Activated naive CD4-positive, alpha-beta T cell treated with anti-CD3 and anti-CD28 coated beads, Interleukin-2, amount 50 U/mL, for 16 hours (primary cell): ENCODE measurements at regions not wholly inside any gene's neighbourhood (a gene's known extent, or its start where the extent isn't known, plus 50 kb on each side); places are given as distances from the start of the nearest gene placed in this dataset.

Experiments used
- DNase-seq: peaks from one replicate; pipeline ENCODE4 v3.0.0-alpha.2; 2020

GRCh38 chr12:66859751-66860440, 181.0 kb upstream of the GRIP1 start:
- no peak for DNase-seq

GRCh38 chr12:66860752-66861750, 182.2 kb upstream of the GRIP1 start:
- peak; percentile 66 for DNase-seq

- DNase-seq = no peak
Observed at GRCh38 chr12:66862356-66862985, 183.6 kb upstream of the GRIP1 start.

GRCh38 chr12:66863276-66863675, 184.4 kb upstream of the GRIP1 start:
- no peak for DNase-seq

- DNase-seq = no peak
Observed at GRCh38 chr12:66877925-66878324, 199.0 kb upstream of the GRIP1 start.

- no peak for DNase-seq
Observed at GRCh38 chr12:66879409-66879808, 200.5 kb upstream of the GRIP1 start.

GRCh38 chr12:66881386-66881785, 202.5 kb upstream of the GRIP1 start:
- no peak for DNase-seq

GRCh38 chr12:66884091-66884490, 205.2 kb upstream of the GRIP1 start:
- no peak for DNase-seq

- no peak for DNase-seq
Observed at GRCh38 chr12:66885115-66885875, 206.4 kb upstream of the GRIP1 start.

GRCh38 chr12:66896797-66897196, 217.9 kb upstream of the GRIP1 start:
- no peak for DNase-seq

GRCh38 chr12:66898700-66899469, 220.0 kb upstream of the GRIP1 start:
- no peak for DNase-seq

GRCh38 chr12:66899588-66899987, 220.7 kb upstream of the GRIP1 start:
- no peak for DNase-seq

GRCh38 chr12:66900616-66901015, 221.7 kb upstream of the GRIP1 start:
- no peak for DNase-seq

GRCh38 chr12:66901138-66901932, 222.5 kb upstream of the GRIP1 start:
- no peak for DNase-seq

GRCh38 chr12:66902020-66902419, 223.1 kb upstream of the GRIP1 start:
- no peak for DNase-seq

GRCh38 chr12:66903782-66904396, 225.0 kb upstream of the GRIP1 start:
- DNase-seq = no peak

GRCh38 chr12:66905201-66905600, 226.3 kb upstream of the GRIP1 start:
- DNase-seq = no peak

GRCh38 chr12:66910366-66910974, 231.6 kb upstream of the GRIP1 start:
- DNase-seq = no peak

- no peak for DNase-seq
Observed at GRCh38 chr12:66915306-66915904, 236.5 kb upstream of the GRIP1 start.

- DNase-seq = no peak
Observed at GRCh38 chr12:66916189-66916588, 237.3 kb upstream of the GRIP1 start.
